GM18505 (cell line): ENCODE measurements at regions not wholly inside any gene's neighbourhood (a gene's known extent, or its start where the extent isn't known, plus 50 kb on each side); places are given as distances from the start of the nearest gene placed in this dataset.

Experiments used
- ATAC-seq: cut with Tn5 transposase; IDR thresholded peaks from one replicate; pipeline ENCODE4 v1.9.1; 2021; ENCODE audit not compliant: unreplicated experiment
- POLR2A ChIP-seq: IDR thresholded peaks from 4 replicates; pipeline ENCODE4 v1.6.1; 2011; ENCODE audit warnings: borderline replicate concordance; ENCODE audit not compliant: insufficient read depth, insufficient read length; ENCODE audit errors: extremely low read depth

DNA sequence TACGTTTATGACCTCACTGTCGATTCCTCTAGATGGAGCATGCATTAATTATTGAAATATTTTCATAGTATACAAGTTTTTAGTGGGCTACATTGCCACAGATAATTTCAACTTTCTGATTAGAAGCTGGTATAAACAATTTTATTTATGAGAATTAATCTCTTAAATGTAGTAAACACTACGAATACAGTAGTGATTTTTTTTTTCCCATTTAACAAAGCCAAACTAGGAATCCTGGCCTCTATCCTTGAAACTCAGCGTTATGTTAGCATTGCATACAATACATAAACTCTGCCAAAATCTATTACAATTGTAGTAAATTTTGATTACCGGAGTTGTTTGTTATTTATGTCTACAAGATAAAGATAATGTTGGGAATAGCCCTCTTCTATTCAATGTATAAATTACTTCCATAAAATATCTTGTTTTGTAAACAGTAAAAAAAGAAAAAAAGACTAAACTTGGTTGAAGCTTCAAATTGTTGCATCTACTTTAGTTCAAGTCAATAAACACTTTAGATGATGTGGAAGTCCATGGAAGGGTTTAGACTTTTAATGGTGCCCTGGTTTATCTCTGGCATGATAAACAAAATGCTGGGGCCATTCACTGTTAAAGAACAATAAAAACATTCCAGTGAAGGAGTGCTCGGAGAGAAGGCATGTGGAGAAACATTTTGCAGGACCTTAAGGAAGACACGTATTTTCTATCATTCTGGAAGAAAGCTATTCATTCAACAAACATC is 77.3 kb upstream of the NR2F2 start:
- no peak for ATAC-seq
- TF ChIP-seq POLR2A, result no peak

DNA sequence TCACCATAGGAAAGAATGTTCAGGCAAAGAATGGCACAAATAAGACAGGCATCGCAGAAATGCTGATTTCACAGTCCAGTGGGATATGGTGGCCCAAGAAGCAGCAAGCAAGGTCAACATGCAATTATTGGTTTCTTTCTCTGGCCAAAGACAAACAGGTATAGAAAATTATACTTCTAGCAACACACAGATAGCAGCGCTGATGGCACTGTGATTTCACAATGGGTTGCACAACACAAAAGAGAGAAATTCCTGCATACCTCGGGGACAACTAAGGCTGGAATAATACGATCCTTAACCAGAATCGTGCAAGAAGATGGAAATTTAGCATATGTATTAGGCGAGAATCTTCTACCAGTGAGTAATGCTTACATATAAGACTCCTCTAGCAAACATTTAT is 76.3 kb upstream of the NR2F2 start:
- ATAC-seq, result no peak
- TF ChIP-seq POLR2A, result no peak

DNA sequence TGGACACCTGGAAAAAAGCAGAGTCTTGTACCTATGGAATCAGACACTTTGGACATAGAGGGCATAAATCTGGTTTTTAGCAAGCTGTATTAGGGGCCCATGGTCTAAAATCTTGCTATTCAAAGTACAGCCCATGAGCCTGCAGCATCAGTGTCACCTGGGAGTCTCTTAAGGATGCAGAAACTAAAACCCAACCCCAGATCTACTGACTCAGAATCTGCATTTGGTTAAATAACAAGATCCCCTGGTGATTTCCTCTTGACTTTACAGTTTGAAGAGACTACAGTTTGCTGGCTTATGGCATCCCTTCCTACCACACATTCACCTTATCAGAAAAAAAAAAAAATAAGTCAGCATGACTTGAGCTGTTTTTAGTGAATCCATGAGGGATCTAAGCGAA is 74.9 kb upstream of the NR2F2 start:
- ATAC-seq, result no peak

DNA sequence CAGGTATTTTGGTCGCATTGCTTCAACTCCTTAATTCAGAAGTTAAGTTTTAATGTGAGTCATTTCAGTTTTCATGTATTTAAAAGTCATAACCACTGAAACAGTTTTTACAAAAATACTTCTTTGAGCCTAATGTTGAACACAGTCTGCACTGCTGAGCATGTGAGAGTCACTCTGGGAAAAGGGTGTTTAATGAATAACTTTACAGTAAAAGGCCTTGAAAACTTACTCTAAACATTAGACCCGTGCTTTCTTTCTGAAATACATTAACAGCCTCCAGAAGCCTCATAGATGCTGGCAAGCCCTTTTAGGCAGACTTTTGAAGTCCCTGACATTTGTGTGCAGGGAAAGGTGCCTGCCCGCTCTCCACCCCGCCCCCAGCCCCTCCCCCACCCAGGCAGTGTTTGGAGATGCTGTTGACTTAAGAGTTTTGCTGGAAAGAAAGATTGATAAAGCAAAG is 68.9 kb upstream of the NR2F2 start:
- TF ChIP-seq POLR2A, result no peak
- peak; percentile 86 for ATAC-seq

More for the DNA sequence above, 74.9 kb upstream of the NR2F2 start:
- no peak for TF ChIP-seq POLR2A

DNA sequence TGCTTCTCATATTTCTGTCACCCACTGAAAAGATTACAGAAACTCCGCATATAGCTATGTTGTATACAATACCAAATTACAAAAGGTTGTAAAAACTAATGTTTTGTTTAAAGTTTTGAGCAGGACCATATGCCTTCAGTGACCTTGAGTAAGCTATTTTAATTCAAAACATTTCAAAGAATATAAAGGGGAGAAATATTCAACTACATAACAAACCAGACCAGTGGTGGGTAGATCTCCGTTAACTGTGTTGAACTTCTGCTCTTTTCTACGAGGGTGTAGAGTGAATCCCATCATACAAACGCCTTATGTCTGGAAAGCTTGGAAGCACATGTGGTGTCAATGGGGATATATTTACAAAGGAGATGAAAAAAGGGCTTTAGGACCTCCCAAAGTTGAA is 68.4 kb upstream of the NR2F2 start:
- no peak for ATAC-seq
- no peak for TF ChIP-seq POLR2A

DNA sequence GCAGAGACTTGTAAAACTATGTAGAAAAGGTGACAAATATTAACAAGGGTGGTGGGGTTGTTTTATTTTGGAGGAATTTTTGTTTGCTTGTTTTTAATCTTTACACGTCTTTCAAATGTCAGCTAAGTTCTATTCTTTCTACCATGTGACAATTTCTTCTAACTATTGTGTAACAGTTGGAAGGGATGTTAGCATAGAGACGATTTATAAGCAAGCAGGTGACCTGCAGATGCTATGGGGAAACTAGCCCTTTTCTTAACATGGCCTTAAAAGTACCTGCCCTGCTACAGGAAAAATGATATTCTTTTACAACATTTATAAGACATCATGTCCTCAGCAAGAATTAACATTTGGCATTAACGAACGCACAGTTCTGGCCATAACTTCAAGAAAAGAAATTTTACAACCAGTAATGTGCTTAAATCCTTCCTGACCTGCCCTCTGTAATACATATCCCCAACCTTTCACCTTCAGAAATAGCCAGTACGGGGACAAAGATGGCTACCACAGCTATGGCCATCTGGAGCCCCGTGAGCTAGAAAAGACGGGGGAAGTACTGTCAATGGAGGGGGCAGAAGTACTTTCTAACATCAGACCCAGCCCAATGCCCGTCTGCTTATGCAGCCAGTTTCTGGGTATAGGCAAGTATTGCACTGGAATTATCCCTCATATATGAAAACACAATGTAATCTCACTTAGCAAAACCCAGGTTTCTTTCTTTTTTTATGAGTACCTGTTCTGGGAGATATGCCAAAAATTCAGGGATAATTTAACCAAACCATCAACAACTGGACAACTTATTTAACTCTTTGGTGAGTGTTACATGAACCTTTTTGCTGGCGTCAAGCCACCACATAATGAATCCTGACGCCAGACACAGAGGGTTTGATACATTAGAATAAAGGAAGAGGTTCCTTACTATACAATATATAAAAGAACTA is 67.7 kb upstream of the NR2F2 start:
- no peak for TF ChIP-seq POLR2A
- no peak for ATAC-seq

DNA sequence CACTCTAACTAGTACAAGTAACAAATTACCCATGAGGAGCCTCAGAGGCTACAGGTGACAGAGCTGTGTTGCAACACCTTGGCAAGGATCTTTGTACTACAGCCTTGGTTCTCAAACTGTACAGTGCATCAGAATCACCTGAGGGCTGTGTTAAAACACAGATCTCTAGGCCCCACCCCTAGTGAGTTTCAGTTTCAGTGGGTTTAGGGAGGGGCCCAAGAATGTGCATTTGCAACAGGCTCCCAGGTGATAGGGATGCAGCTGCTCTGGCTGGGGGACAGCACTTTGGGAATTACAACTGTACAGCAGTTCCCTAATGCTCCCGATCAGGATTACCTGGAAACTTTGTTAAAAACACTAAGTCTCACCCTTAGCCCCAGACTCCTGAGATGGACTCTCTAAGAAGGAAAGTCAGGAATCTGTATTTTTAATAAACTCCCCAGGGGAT is 66.1 kb upstream of the NR2F2 start:
- no peak for ATAC-seq

DNA sequence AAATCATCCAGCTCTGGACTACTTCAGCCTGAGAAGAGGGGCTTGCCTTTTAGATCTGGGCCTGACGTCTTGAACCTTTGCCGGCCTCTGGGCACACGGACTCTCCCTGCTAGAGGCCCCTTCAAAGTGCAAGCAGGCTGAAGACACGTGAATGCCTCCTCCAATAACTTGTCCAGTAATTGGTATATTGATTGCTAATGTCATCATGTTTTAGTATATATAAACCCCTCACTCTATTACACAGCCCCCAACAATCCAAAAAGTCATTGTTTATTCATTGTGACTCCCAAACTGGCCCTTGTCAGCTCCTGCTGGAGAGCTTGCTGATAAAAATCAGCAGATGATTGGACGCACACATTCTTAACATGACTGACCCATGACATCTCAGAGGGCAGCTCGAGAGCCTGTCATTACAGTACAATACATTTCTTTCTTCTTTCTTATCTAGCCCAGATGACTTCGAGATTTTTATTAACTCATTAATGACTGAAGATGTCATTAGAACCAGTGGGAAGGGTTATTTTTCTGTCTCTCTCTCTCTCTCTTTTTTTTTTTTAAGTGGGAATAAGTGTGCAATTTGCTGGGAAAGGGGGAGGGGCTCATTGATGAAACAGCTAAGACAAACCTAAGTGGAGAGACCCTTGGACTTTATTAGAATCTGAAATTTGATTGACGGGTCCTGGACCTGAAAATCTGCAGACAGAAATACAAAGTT is 65.5 kb upstream of the NR2F2 start:
- TF ChIP-seq POLR2A, result no peak
- ATAC-seq, result no peak

More for the DNA sequence above, 66.1 kb upstream of the NR2F2 start:
- no peak for TF ChIP-seq POLR2A

DNA sequence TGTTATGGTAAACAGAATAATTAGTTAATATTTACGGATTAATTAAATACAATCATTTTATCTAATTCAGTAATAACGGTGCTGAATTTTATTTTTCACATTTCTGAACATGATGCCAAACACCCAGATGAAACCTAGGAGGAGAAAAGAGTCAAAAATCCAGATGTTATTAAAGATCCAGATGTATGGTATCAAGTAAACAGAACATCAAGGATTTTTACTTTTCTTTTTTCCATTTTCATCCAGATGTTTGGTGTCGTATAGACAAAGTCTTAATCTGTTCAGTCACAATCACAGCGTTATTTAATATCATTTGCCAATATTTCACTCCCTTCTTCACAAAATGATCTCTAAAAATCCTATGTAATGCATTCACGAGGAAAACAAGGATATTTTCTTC is 64.0 kb upstream of the NR2F2 start:
- TF ChIP-seq POLR2A, result no peak
- ATAC-seq, result no peak

DNA sequence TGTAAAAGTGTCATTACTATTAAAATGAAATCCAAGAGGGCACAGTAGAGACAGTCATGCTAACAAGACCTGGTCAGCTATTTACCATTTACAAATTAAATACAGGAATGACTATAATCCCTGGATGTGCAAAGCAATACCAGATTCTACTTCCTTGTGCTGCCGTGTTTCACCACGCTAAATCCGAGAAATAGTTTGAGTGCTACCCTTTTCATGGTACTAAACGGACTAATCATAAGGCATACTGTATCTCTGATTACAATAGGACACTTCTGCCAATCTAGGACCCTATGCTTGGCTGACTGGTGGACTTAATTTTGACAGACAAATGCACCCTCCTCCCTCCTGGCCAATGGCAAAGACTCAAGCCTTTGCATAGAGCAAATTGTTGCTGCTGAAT is 63.0 kb upstream of the NR2F2 start:
- ATAC-seq, result no peak
- TF ChIP-seq POLR2A, result no peak

DNA sequence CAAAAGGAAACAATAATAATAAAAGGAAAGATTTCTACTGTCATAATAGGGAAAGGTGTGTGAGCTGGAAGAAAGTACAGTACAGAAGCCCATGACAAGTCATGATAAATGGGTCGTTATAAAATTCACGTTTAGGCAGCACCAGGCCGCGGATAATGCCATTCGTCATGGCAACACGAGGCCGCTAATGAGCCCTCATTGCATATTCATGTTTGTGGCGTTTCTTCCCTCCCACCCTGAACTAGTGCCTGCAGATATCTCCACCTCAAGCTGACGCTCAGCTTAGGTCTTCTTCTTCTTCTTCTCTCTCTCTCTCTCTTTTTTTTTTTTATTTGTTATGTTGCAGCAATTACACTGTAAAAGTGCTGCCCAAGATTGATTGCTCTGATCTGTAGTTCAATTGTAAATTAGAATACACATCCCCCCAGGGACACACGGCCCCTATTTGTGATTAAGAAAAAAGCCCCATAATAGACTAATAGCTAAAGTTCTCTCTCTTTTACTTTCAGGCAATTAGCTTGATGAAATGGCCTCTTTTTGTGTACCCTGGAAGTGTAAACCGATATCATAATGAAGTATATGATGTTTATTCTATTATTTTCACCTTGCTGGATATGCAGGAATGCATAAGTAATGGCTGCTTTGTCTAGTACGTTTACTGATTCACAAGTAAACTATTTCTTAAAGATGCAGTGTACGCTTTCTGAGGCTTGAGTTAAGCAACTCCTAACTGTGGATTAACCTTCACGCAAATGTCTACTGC is 61.9 kb upstream of the NR2F2 start:
- no peak for TF ChIP-seq POLR2A
- no peak for ATAC-seq

DNA sequence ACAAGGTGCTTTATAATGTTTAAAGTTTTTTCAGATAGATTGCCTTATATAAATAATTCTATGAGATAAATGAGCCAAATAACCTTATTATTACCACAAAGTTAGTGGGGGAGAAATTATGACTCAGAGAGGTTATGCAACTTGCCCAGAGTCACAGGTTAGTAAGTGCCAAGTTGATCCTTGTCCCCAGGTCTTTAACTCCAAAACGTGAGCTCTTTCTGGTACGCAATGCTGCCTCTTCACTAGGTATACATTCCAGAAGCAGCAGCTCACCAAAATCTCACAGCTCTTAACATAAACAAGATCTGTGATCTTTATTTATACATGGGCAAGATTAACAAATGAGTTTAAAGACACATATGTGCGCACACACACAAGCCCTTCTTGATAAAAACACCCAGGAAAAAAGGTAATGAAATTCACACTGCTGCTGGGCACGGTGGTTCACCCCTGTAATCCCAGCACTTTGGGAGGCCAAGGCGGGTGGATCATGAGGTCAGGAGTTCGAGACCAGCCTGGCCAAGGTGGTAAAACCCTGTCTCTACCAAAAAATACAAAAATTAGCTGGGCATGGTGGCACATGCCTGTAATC is 59.8 kb upstream of the NR2F2 start:
- no peak for TF ChIP-seq POLR2A
- no peak for ATAC-seq
